ENCODE measurements at regions not wholly inside any gene's neighbourhood (a gene's known extent, or its start where the extent isn't known, plus 50 kb on each side); places are given as distances from the start of the nearest gene placed in this dataset.

- ChIA-PET CTCF (no interaction called here), POLR2A (no interaction called here)
- no peak overlapping the region for H3K27ac Mint-ChIP-seq (ENCODE audit: unreplicated experiment)
- no peak overlapping the region for H3K4me3 Mint-ChIP-seq (ENCODE audit: unreplicated experiment)
- Histone ChIP-seq H3K9me3 (no peaks in the 10 kb centered on the region), H3K4me1 (no peaks in the 10 kb centered on the region), H3K27me3 (replicated peaks; ENCODE audit: control insufficient read depth, insufficient read depth, low read length) (no peaks in the 10 kb centered on the region), H3K36me3 (ENCODE audit: control insufficient read depth, insufficient read depth, low read length) (no peaks in the 10 kb centered on the region), H3K4me3 (ENCODE audit: low read depth, low read length) (no peak overlapping the region)
- no peak for TF ChIP-seq CTCF (IDR thresholded peaks at IDR 0.05; ENCODE audit: insufficient read depth in 1 of 2, low read depth in 1 of 2, low read length in 1 of 2, severe bottlenecking in 1 of 2, unreplicated experiment in 1 of 2)
- no peaks in the 10 kb centered on the region for H3K9me3 Mint-ChIP-seq (ENCODE audit: unreplicated experiment)
- no peak for DNase-seq
- no TSS peak for BruUV-seq (replicated peaks)
- H3K27me3 Mint-ChIP-seq (ENCODE audit: insufficient read depth, unreplicated experiment) = no peaks in the 10 kb centered on the region
- intact Hi-C loops (cut with micrococcal nuclease; ENCODE audit: unreplicated experiment) = no loop called here
- no peaks in the 10 kb centered on the region for H3K4me1 Mint-ChIP-seq (ENCODE audit: low read depth, unreplicated experiment)
- H3K36me3 Mint-ChIP-seq (ENCODE audit: insufficient read depth, unreplicated experiment) = no peaks in the 10 kb centered on the region
Observed at GRCh38 chr16:63442246-63442645, 1406.0 kb upstream of the CDH8 start.

GRCh38 chr16:63426275-63426870, 1390.1 kb upstream of the CDH8 start:
- Histone ChIP-seq H3K9me3 (no peaks in the 10 kb centered on the region), H3K4me1 (no peaks in the 10 kb centered on the region), H3K27me3 (replicated peaks; ENCODE audit: control insufficient read depth, insufficient read depth, low read length) (no peaks in the 10 kb centered on the region), H3K36me3 (ENCODE audit: control insufficient read depth, insufficient read depth, low read length) (no peaks in the 10 kb centered on the region), H3K4me3 (ENCODE audit: low read depth, low read length) (no peak overlapping the region)
- intact Hi-C loops (cut with micrococcal nuclease; ENCODE audit: unreplicated experiment) = no loop called here
- no TSS peak for BruUV-seq (replicated peaks)
- peaks cover 6% of the 10 kb centered on the region for H3K27me3 Mint-ChIP-seq (ENCODE audit: insufficient read depth, unreplicated experiment)
- no peak for TF ChIP-seq CTCF (IDR thresholded peaks at IDR 0.05; ENCODE audit: insufficient read depth in 1 of 2, low read depth in 1 of 2, low read length in 1 of 2, severe bottlenecking in 1 of 2, unreplicated experiment in 1 of 2)
- H3K4me3 Mint-ChIP-seq (ENCODE audit: unreplicated experiment) = no peak overlapping the region
- POLR2A ChIA-PET = no interaction called here
- no peaks in the 10 kb centered on the region for H3K4me1 Mint-ChIP-seq (ENCODE audit: low read depth, unreplicated experiment)
- no peak overlapping the region for H3K27ac Mint-ChIP-seq (ENCODE audit: unreplicated experiment)
- H3K36me3 Mint-ChIP-seq (ENCODE audit: insufficient read depth, unreplicated experiment) = no peaks in the 10 kb centered on the region
- DNase-seq = no peak
- CTCF ChIA-PET = no interaction called here
- H3K9me3 Mint-ChIP-seq (ENCODE audit: unreplicated experiment) = no peaks in the 10 kb centered on the region

- Mint-ChIP-seq H3K4me1 (ENCODE audit: low read depth, unreplicated experiment) (no peaks in the 10 kb centered on the region), H3K27ac (ENCODE audit: unreplicated experiment) (no peak overlapping the region), H3K9me3 (ENCODE audit: unreplicated experiment) (no peaks in the 10 kb centered on the region), H3K27me3 (ENCODE audit: insufficient read depth, unreplicated experiment) (peaks cover 4% of the 10 kb centered on the region), H3K4me3 (ENCODE audit: unreplicated experiment) (no peak overlapping the region), H3K36me3 (ENCODE audit: insufficient read depth, unreplicated experiment) (no peaks in the 10 kb centered on the region)
- no TSS peak for BruUV-seq (replicated peaks)
- no peak for TF ChIP-seq CTCF (IDR thresholded peaks at IDR 0.05; ENCODE audit: insufficient read depth in 1 of 2, low read depth in 1 of 2, low read length in 1 of 2, severe bottlenecking in 1 of 2, unreplicated experiment in 1 of 2)
- H3K36me3 ChIP-seq (ENCODE audit: control insufficient read depth, insufficient read depth, low read length) = no peaks in the 10 kb centered on the region
- intact Hi-C loops (cut with micrococcal nuclease; ENCODE audit: unreplicated experiment) = no loop called here
- no peaks in the 10 kb centered on the region for H3K4me1 ChIP-seq
- ChIA-PET CTCF (no interaction called here), POLR2A (no interaction called here)
- no peaks in the 10 kb centered on the region for H3K9me3 ChIP-seq
- no peak for DNase-seq
- no peaks in the 10 kb centered on the region for H3K27me3 ChIP-seq (replicated peaks; ENCODE audit: control insufficient read depth, insufficient read depth, low read length)
- no peak overlapping the region for H3K4me3 ChIP-seq (ENCODE audit: low read depth, low read length)
Observed at GRCh38 chr16:63422715-63423114, 1386.5 kb upstream of the CDH8 start.
